ENCODE measurements at regions not wholly inside any gene's neighbourhood (a gene's known extent, or its start where the extent isn't known, plus 50 kb on each side); places are given as distances from the start of the nearest gene placed in this dataset.

DNA sequence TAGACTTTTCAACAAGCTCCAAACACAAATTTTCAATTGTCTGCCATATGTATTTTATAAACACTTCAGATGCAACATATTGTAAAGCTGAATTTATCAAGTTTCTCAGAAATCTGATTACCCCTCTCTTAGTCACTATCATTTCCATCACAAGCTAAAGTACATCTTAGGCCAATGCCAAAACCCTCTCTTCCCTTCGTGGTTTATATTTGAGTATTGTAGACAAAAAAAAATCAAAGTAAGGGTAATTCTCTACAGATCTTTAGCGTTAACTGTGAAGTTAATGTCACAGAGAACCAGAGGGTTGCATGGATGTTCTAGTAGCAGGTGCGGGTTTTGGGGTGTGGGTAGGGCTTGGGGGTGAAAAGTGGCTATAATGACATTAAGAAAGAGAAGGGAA, 387.7 kb upstream of the PTGER4 start:
- no CpG with 5 or more reads among the region's 3 CpGs for WGBS (ENCODE audit: insufficient coverage, low lambda C conversion rate)
- H3K27ac ChIP-seq (ENCODE audit: low read length), result no peak overlapping the region
- no peak for DNase-seq
- no peaks in the 10 kb centered on the region for H3K4me1 ChIP-seq (ENCODE audit: control insufficient read depth, insufficient read depth, low read length)
- H3K27me3 ChIP-seq (ENCODE audit: control insufficient read depth, insufficient read depth, low read length), result no peaks in the 10 kb centered on the region
- no peaks in the 10 kb centered on the region for H3K9me3 ChIP-seq (ENCODE audit: control insufficient read depth, low read depth, low read length)
- H3K4me3 ChIP-seq (ENCODE audit: low read length), result no peak overlapping the region
- no peaks in the 10 kb centered on the region for H3K36me3 ChIP-seq (ENCODE audit: control insufficient read depth, insufficient read depth, low read length)

DNA sequence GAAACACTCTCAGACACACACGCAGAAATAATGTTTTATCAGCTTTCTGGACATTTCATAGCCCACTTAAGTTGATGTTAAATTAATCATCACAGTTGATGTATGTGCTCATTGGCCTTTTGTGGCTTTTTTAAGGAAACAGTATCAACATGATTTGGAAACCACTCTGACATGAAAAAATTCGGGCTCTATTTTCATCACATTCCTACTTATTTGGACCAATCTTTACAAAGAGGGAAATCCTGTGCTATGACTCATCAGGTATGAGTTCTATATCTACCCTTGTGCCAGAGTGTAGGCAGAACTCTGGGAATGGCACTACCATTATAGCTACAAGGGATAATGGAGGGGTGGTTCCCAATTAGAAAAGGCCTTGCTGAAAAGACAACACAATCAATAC, 388.4 kb upstream of the PTGER4 start:
- Histone ChIP-seq H3K4me1 (ENCODE audit: control insufficient read depth, insufficient read depth, low read length) (no peaks in the 10 kb centered on the region), H3K4me3 (ENCODE audit: low read length) (no peak overlapping the region), H3K27ac (ENCODE audit: low read length) (no peak overlapping the region), H3K36me3 (ENCODE audit: control insufficient read depth, insufficient read depth, low read length) (no peaks in the 10 kb centered on the region), H3K27me3 (ENCODE audit: control insufficient read depth, insufficient read depth, low read length) (no peaks in the 10 kb centered on the region), H3K9me3 (ENCODE audit: control insufficient read depth, low read depth, low read length) (no peaks in the 10 kb centered on the region)
- 100% methylated on average over 1 of the region's 2 CpGs for WGBS (ENCODE audit: insufficient coverage, low lambda C conversion rate)
- no peak for DNase-seq

GRCh38 chr5:40288800-40289485, 390.8 kb upstream of the PTGER4 start:
- Histone ChIP-seq H3K36me3 (ENCODE audit: control insufficient read depth, insufficient read depth, low read length) (no peaks in the 10 kb centered on the region), H3K27me3 (ENCODE audit: control insufficient read depth, insufficient read depth, low read length) (no peaks in the 10 kb centered on the region), H3K27ac (ENCODE audit: low read length) (no peak overlapping the region), H3K4me3 (ENCODE audit: low read length) (no peak overlapping the region), H3K9me3 (ENCODE audit: control insufficient read depth, low read depth, low read length) (no peaks in the 10 kb centered on the region), H3K4me1 (ENCODE audit: control insufficient read depth, insufficient read depth, low read length) (no peaks in the 10 kb centered on the region)
- 69% methylated on average over 2 of the region's 4 CpGs for WGBS (ENCODE audit: insufficient coverage, low lambda C conversion rate)
- DNase-seq, result no peak

- Histone ChIP-seq H3K4me1 (ENCODE audit: control insufficient read depth, insufficient read depth, low read length) (no peaks in the 10 kb centered on the region), H3K27me3 (ENCODE audit: control insufficient read depth, insufficient read depth, low read length) (peaks cover 4% of the 10 kb centered on the region), H3K9me3 (ENCODE audit: control insufficient read depth, low read depth, low read length) (no peaks in the 10 kb centered on the region), H3K4me3 (ENCODE audit: low read length) (no peak overlapping the region), H3K36me3 (ENCODE audit: control insufficient read depth, insufficient read depth, low read length) (no peaks in the 10 kb centered on the region), H3K27ac (ENCODE audit: low read length) (no peak overlapping the region)
- no peak for DNase-seq
- WGBS (ENCODE audit: insufficient coverage, low lambda C conversion rate), result 85% methylated on average over 2 of the region's 3 CpGs
Measured at GRCh38 chr5:40284863-40285262, 394.9 kb upstream of the PTGER4 start.

GRCh38 chr5:40278881-40279280, 400.8 kb upstream of the PTGER4 start:
- H3K36me3 ChIP-seq (ENCODE audit: control insufficient read depth, insufficient read depth, low read length), result no peaks in the 10 kb centered on the region
- no peaks in the 10 kb centered on the region for H3K4me1 ChIP-seq (ENCODE audit: control insufficient read depth, insufficient read depth, low read length)
- H3K9me3 ChIP-seq (ENCODE audit: control insufficient read depth, low read depth, low read length), result no peaks in the 10 kb centered on the region
- 91% methylated on average over 3 of the region's 5 CpGs for WGBS (ENCODE audit: insufficient coverage, low lambda C conversion rate)
- peaks cover 7% of the 10 kb centered on the region for H3K27me3 ChIP-seq (ENCODE audit: control insufficient read depth, insufficient read depth, low read length)
- no peak for DNase-seq
- H3K4me3 ChIP-seq (ENCODE audit: low read length), result no peak overlapping the region
- H3K27ac ChIP-seq (ENCODE audit: low read length), result no peak overlapping the region

- no peak for DNase-seq
- H3K27ac ChIP-seq (ENCODE audit: low read length), result no peak overlapping the region
- H3K4me1 ChIP-seq (ENCODE audit: control insufficient read depth, insufficient read depth, low read length), result no peaks in the 10 kb centered on the region
- peaks cover 7% of the 10 kb centered on the region for H3K27me3 ChIP-seq (ENCODE audit: control insufficient read depth, insufficient read depth, low read length)
- no peak overlapping the region for H3K4me3 ChIP-seq (ENCODE audit: low read length)
- 89% methylated on average over 3 of the region's 4 CpGs for WGBS (ENCODE audit: insufficient coverage, low lambda C conversion rate)
- H3K9me3 ChIP-seq (ENCODE audit: control insufficient read depth, low read depth, low read length), result no peaks in the 10 kb centered on the region
- H3K36me3 ChIP-seq (ENCODE audit: control insufficient read depth, insufficient read depth, low read length), result no peaks in the 10 kb centered on the region
Measured at GRCh38 chr5:40277161-40277906, 402.4 kb upstream of the PTGER4 start.

DNA sequence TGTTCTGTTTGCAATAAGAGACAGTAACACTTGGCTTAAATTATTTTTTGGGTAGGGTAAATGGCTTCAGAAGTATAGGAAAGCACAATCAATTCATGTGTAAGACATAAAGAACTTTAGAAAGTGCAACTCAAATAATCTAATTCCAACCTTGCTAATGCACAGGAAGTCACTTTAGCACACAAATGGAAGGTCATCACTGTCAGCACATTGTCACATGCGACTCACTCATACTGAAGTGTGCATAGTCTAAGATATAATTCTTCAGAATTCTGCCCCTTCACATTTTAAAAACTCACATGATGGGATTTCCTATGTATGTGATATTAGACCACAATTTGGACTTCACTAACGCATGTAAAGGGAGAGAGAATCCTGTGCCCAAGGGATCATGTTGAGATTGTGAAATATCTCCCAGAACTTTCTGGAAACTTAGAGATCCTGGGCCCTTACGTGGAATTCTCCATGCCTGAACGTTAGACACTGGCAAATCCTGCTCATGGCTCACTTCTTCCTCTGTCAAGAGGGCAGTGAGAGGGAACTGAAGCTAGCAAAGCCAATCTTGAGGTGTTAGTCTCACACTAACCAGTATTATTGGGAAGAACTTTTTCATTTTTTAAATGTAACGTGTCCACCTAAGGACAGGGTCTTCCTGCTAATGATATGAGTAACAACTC, 403.2 kb upstream of the PTGER4 start:
- H3K36me3 ChIP-seq (ENCODE audit: control insufficient read depth, insufficient read depth, low read length), result no peaks in the 10 kb centered on the region
- no peaks in the 10 kb centered on the region for H3K9me3 ChIP-seq (ENCODE audit: control insufficient read depth, low read depth, low read length)
- H3K27ac ChIP-seq (ENCODE audit: low read length), result no peak overlapping the region
- no peak for DNase-seq
- H3K4me1 ChIP-seq (ENCODE audit: control insufficient read depth, insufficient read depth, low read length), result no peaks in the 10 kb centered on the region
- 83% methylated on average over 1 of the region's 5 CpGs for WGBS (ENCODE audit: insufficient coverage, low lambda C conversion rate)
- H3K4me3 ChIP-seq (ENCODE audit: low read length), result no peak overlapping the region
- H3K27me3 ChIP-seq (ENCODE audit: control insufficient read depth, insufficient read depth, low read length), result peaks cover 7% of the 10 kb centered on the region

- Histone ChIP-seq H3K4me1 (ENCODE audit: control insufficient read depth, insufficient read depth, low read length) (no peaks in the 10 kb centered on the region), H3K9me3 (ENCODE audit: control insufficient read depth, low read depth, low read length) (no peaks in the 10 kb centered on the region), H3K36me3 (ENCODE audit: control insufficient read depth, insufficient read depth, low read length) (no peaks in the 10 kb centered on the region), H3K4me3 (ENCODE audit: low read length) (no peak overlapping the region), H3K27ac (ENCODE audit: low read length) (no peak overlapping the region), H3K27me3 (ENCODE audit: control insufficient read depth, insufficient read depth, low read length) (peaks cover 2% of the 10 kb centered on the region)
- no CpG with 5 or more reads among the region's 1 CpG for WGBS (ENCODE audit: insufficient coverage, low lambda C conversion rate)
- DNase-seq, result no peak
Measured at GRCh38 chr5:40274568-40274967, 405.1 kb upstream of the PTGER4 start.

- no peak for DNase-seq
- H3K36me3 ChIP-seq (ENCODE audit: control insufficient read depth, insufficient read depth, low read length), result no peaks in the 10 kb centered on the region
- no peaks in the 10 kb centered on the region for H3K4me1 ChIP-seq (ENCODE audit: control insufficient read depth, insufficient read depth, low read length)
- peaks cover 2% of the 10 kb centered on the region for H3K27me3 ChIP-seq (ENCODE audit: control insufficient read depth, insufficient read depth, low read length)
- no CpG with 5 or more reads among the region's 1 CpG for WGBS (ENCODE audit: insufficient coverage, low lambda C conversion rate)
- H3K9me3 ChIP-seq (ENCODE audit: control insufficient read depth, low read depth, low read length), result no peaks in the 10 kb centered on the region
- H3K27ac ChIP-seq (ENCODE audit: low read length), result no peak overlapping the region
- no peak overlapping the region for H3K4me3 ChIP-seq (ENCODE audit: low read length)
Measured at GRCh38 chr5:40273936-40274335, 405.8 kb upstream of the PTGER4 start.

GRCh38 chr5:40271476-40271875, 408.2 kb upstream of the PTGER4 start:
- no peak for DNase-seq
- Histone ChIP-seq H3K9me3 (ENCODE audit: control insufficient read depth, low read depth, low read length) (no peaks in the 10 kb centered on the region), H3K27me3 (ENCODE audit: control insufficient read depth, insufficient read depth, low read length) (no peaks in the 10 kb centered on the region), H3K4me1 (ENCODE audit: control insufficient read depth, insufficient read depth, low read length) (no peaks in the 10 kb centered on the region), H3K4me3 (ENCODE audit: low read length) (no peak overlapping the region), H3K27ac (ENCODE audit: low read length) (no peak overlapping the region), H3K36me3 (ENCODE audit: control insufficient read depth, insufficient read depth, low read length) (no peaks in the 10 kb centered on the region)
- WGBS (ENCODE audit: insufficient coverage, low lambda C conversion rate), result 100% methylated on average over 2 of the region's 2 CpGs

All from large intestine (tissue), 3 donors.